Lung (tissue), 11 donors: ENCODE measurements at regions not wholly inside any gene's neighbourhood (a gene's known extent, or its start where the extent isn't known, plus 50 kb on each side); places are given as distances from the start of the nearest gene placed in this dataset.

Experiments used
- ATAC-seq: fragments of 200-7000 bp; cut with Tn5 transposase; one replicate; pipeline ENCODE4 v1.9.1; 2020; ENCODE audit warnings: moderate number of reproducible peaks; ENCODE audit not compliant: insufficient read depth, low FRiP score
- DNase-seq, 3 donors: peaks; one replicate each; pipeline ENCODE4 v3.0.0-alpha.2; 2013 to 2017
- H3K27ac ChIP-seq, 2 donors: one replicate each; pipeline ENCODE4 v1.5.1; 2013; ENCODE audit warnings: mild to moderate bottlenecking in 2 of 2, moderate library complexity in 2 of 2, control low read depth in 1 of 2, inconsistent platforms in 1 of 2, low read depth in 1 of 2, low read length in 1 of 2
- H3K27me3 ChIP-seq, 3 donors: one replicate each; pipeline ENCODE4 v1.5.1; 2013; ENCODE audit warnings: low read length in 2 of 3; ENCODE audit not compliant: control insufficient read depth in 3 of 3, insufficient read depth in 3 of 3
- H3K36me3 ChIP-seq, 4 donors: one replicate each; pipeline ENCODE4 v1.5.1; 2013; ENCODE audit warnings: low read length in 4 of 4, mild to moderate bottlenecking in 1 of 4, moderate library complexity in 1 of 4; ENCODE audit not compliant: control insufficient read depth in 4 of 4, insufficient read depth in 4 of 4
- H3K4me1 ChIP-seq, 5 donors: one replicate each; pipeline ENCODE4 v1.5.1; 2013; ENCODE audit warnings: low read length in 5 of 5, mild to moderate bottlenecking in 2 of 5, moderate library complexity in 1 of 5; ENCODE audit not compliant: control insufficient read depth in 5 of 5, insufficient read depth in 5 of 5
- H3K4me3 ChIP-seq: one replicate; pipeline ENCODE4 v1.5.1; 2013; ENCODE audit warnings: mild to moderate bottlenecking, control low read depth, moderate library complexity
- H3K9ac ChIP-seq, 2 donors: one replicate each; pipeline ENCODE4 v1.5.1; 2013; ENCODE audit warnings: low read length in 2 of 2, control low read depth in 1 of 2; ENCODE audit not compliant: insufficient read depth in 1 of 2
- H3K9me3 ChIP-seq, 4 donors: one replicate each; pipeline ENCODE4 v1.5.1; 2013; ENCODE audit warnings: low read length in 3 of 4, mild to moderate bottlenecking in 1 of 4, moderate library complexity in 1 of 4; ENCODE audit not compliant: control insufficient read depth in 4 of 4, insufficient read depth in 3 of 4
- CTCF ChIP-seq: IDR thresholded peaks from 2 replicates; pipeline ENCODE4 v1.5.1; 2012; ENCODE audit warnings: mild to moderate bottlenecking; ENCODE audit errors: control extremely low read depth, extremely low read depth
- WGBS, 2 donors: extraction: QIAGEN DNeasy Blood & Tissue Kit; methylation state at CpG; one replicate each; pipeline ENCODE4 v1.1.7; 2013; 5-methylcytosine and 5-hydroxymethylcytosine counted together
- donor health status: control.
- donor health status: control.
- donor health status: Bipolar disorder and iron deficiency.
- donor health status: healthy.
- donor health status: DM: yes; HTN: yes; CAD: no.

- Histone ChIP-seq H3K4me1 (no peaks in the 10 kb centered on the region), H3K36me3 (no peaks in the 10 kb centered on the region), H3K27me3 (no peaks in the 10 kb centered on the region), H3K9ac (no peak overlapping the region), H3K4me3 (no peak overlapping the region), H3K27ac (no peak overlapping the region), H3K9me3 (no peaks in the 10 kb centered on the region)
- WGBS, 2 donors: 81 to 87% methylated on average over 3 of the region's 3 CpGs
- TF ChIP-seq CTCF: no peak
- ATAC-seq (no peak), DNase-seq (no peak)
These were observed 348.6 kb upstream of the MCTP2 start for GRCh38 chr15:93882779-93883178.

GRCh38 chr15:93882141-93882540 is 349.2 kb upstream of the MCTP2 start:
- Histone ChIP-seq H3K4me3 (no peak overlapping the region), H3K4me1 (no peaks in the 10 kb centered on the region), H3K9me3 (no peaks in the 10 kb centered on the region), H3K27ac (no peak overlapping the region), H3K36me3 (no peaks in the 10 kb centered on the region), H3K27me3 (no peaks in the 10 kb centered on the region), H3K9ac (no peak overlapping the region)
- DNase-seq (no peak), ATAC-seq (no peak)
- TF ChIP-seq CTCF: no peak
- 71 to 80% methylated on average over 1 of the region's 1 CpG for WGBS, 2 donors

- Histone ChIP-seq H3K4me3 (no peak overlapping the region), H3K9ac (no peak overlapping the region), H3K4me1 (no peaks in the 10 kb centered on the region), H3K27me3 (no peaks in the 10 kb centered on the region), H3K36me3 (no peaks in the 10 kb centered on the region), H3K27ac (no peak overlapping the region), H3K9me3 (no peaks in the 10 kb centered on the region)
- TF ChIP-seq CTCF: no peak
- no peak for DNase-seq
- ATAC-seq: no peak
These were observed 350.1 kb upstream of the MCTP2 start for GRCh38 chr15:93881310-93881709.

- no peak overlapping the region for H3K27ac ChIP-seq
- H3K4me3 ChIP-seq: no peak overlapping the region
- no peaks in the 10 kb centered on the region for H3K36me3 ChIP-seq
- no peaks in the 10 kb centered on the region for H3K27me3 ChIP-seq
- no peaks in the 10 kb centered on the region for H3K9me3 ChIP-seq
- H3K9ac ChIP-seq: no peak overlapping the region
- 86 to 100% methylated on average over 1 of the region's 1 CpG for WGBS, 2 donors
- no peaks in the 10 kb centered on the region for H3K4me1 ChIP-seq
- ATAC-seq (no peak), DNase-seq (no peak)
- TF ChIP-seq CTCF: no peak
These were observed 351.0 kb upstream of the MCTP2 start for GRCh38 chr15:93880358-93880757.
